Panc1 (cell line): ENCODE measurements at regions not wholly inside any gene's neighbourhood (a gene's known extent, or its start where the extent isn't known, plus 50 kb on each side); places are given as distances from the start of the nearest gene placed in this dataset.

Source experiments
- ATAC-seq: fragments of 200-7000 bp; cut with Tn5 transposase; 2 replicates; pipeline ENCODE4 v1.9.1; 2020; ENCODE audit warnings: mild to moderate bottlenecking, moderate library complexity
- BruUV-seq: library from RNA; stranded (reverse); fragments of 400-500 nt; replicated peaks from 2 replicates; lab custom pipeline; 2021; lab: Mats Ljungman, UMichigan
- CTCF ChIA-PET: fragments of 300-600 bp; sonication (Branson Sonifier 250); formaldehyde crosslinking; loops from one replicate; lab custom pipeline; 2022; ENCODE audit warnings: antibody characterized with exemption; lab: Charles Lee
- POLR2A ChIA-PET: fragments of 300-600 bp; sonication (Branson Sonifier 250); formaldehyde crosslinking; loops from one replicate; lab custom pipeline; 2022; ENCODE audit warnings: antibody characterized with exemption; lab: Charles Lee
- DNase-seq: peaks from one replicate; pipeline ENCODE4 v3.0.0-alpha.2; 2010; ENCODE audit warnings: low read depth, low spot score
- H3K27ac ChIP-seq: 2 replicates; pipeline ENCODE4 v1.5.1; 2011; ENCODE audit warnings: mild to moderate bottlenecking, low read length, inconsistent platforms
- H3K27me3 ChIP-seq: fragments of 200-500 bp; sonication (Bioruptor generic); 2 replicates; pipeline ENCODE4 v1.6.0; 2014; ENCODE audit warnings: low read length, inconsistent platforms; ENCODE audit not compliant: control insufficient read depth, insufficient read depth
- H3K36me3 ChIP-seq: fragments of 200-500 bp; sonication (Bioruptor generic); 2 replicates; pipeline ENCODE4 v1.5.1; 2014; ENCODE audit warnings: inconsistent platforms, mild to moderate bottlenecking, low read length, moderate library complexity; ENCODE audit not compliant: control insufficient read depth, insufficient read depth
- H3K4me1 ChIP-seq: 2 replicates; pipeline ENCODE4 v1.5.1; 2011; ENCODE audit warnings: inconsistent platforms, mild to moderate bottlenecking, low read length, moderate library complexity; ENCODE audit not compliant: control insufficient read depth, insufficient read depth
- H3K4me3 ChIP-seq, 2 experiments: 2 replicates each; pipeline ENCODE4 v1.5.1; 2011 to 2012; ENCODE audit warnings: low read depth in 2 of 2, low read length in 2 of 2, mild to moderate bottlenecking in 2 of 2, inconsistent platforms in 1 of 2, moderate library complexity in 1 of 2
- H3K9me3 ChIP-seq: fragments of 200-500 bp; sonication (Bioruptor generic); 2 replicates; pipeline ENCODE4 v1.5.1; 2014; ENCODE audit warnings: low read depth, mild to moderate bottlenecking, inconsistent platforms, low read length, moderate library complexity; ENCODE audit not compliant: control insufficient read depth, insufficient read depth
- CTCF ChIP-seq: fragments of 450-650 bp; IDR thresholded peaks from 2 replicates; pipeline ENCODE4 v1.5.1; 2017; ENCODE audit warnings: mild to moderate bottlenecking
- POLR2AphosphoS5 ChIP-seq: IDR thresholded peaks from 2 replicates; pipeline ENCODE4 v1.6.1; 2012; ENCODE audit warnings: mild to moderate bottlenecking, low read depth, low read length, moderate library complexity
- REST ChIP-seq, 2 experiments: IDR thresholded peaks; 2 replicates each; pipeline ENCODE4 v1.6.1; 2011 to 2012; ENCODE audit warnings: low read depth in 2 of 2, control low read depth in 1 of 2, low read length in 1 of 2, mild to moderate bottlenecking in 1 of 2, moderate library complexity in 1 of 2; ENCODE audit not compliant: insufficient read depth in 1 of 2
- SIN3A ChIP-seq: IDR thresholded peaks from 2 replicates; pipeline ENCODE4 v1.6.1; 2012; ENCODE audit warnings: low read depth, mild to moderate bottlenecking, low read length, moderate library complexity, borderline replicate concordance; ENCODE audit not compliant: insufficient read depth
- TCF7L2 ChIP-seq: IDR thresholded peaks from 2 replicates; pipeline ENCODE4 v1.6.1; 2011; ENCODE audit warnings: mild to moderate bottlenecking, low read depth, low read length, inconsistent platforms
- in situ Hi-C: cut with HindIII; loops from 2 replicates; pipeline ENCODE4 v1.10.0; 2016; ENCODE audit warnings: low sequenced_read_pairs, low pct_unique_long_range_greater_than_20kb
- intact Hi-C: fragments of 100-400 bp; cut with micrococcal nuclease; formaldehyde crosslinking; loops from one replicate; pipeline ENCODE4 v1.10.0; 2022; ENCODE audit not compliant: unreplicated experiment

- Histone ChIP-seq H3K4me1 (no peaks in the 10 kb centered on the region), H3K27me3 (no peaks in the 10 kb centered on the region), H3K9me3 (no peaks in the 10 kb centered on the region), H3K36me3 (no peaks in the 10 kb centered on the region), H3K27ac (no peak overlapping the region), H3K4me3 (no peak overlapping the region)
- ATAC-seq (no peak), DNase-seq (no peak)
- POLR2A ChIA-PET = no interaction called here
- TF ChIP-seq CTCF (no peak), SIN3A (no peak), TCF7L2 (no peak), POLR2AphosphoS5 (no peak), REST (IDR thresholded peaks at IDR 0.05; ENCODE audit: insufficient read depth in 1 of 2, low read depth in 2 of 2, low read length in 1 of 2) (no peak)
- intact Hi-C loops (no loop called here), in situ Hi-C loops (no loop called here)
- no TSS peak for BruUV-seq
- CTCF ChIA-PET = no interaction called here
Measured at GRCh38 chr14:95394297-95395097, 74.8 kb upstream of the CLMN start.

- in situ Hi-C loops = no loop called here
- Histone ChIP-seq H3K4me1 (no peaks in the 10 kb centered on the region), H3K4me3 (no peak overlapping the region), H3K27ac (no peak overlapping the region), H3K36me3 (no peaks in the 10 kb centered on the region), H3K27me3 (no peaks in the 10 kb centered on the region), H3K9me3 (no peaks in the 10 kb centered on the region)
- CTCF ChIA-PET = no interaction called here
- POLR2A ChIA-PET = no interaction called here
- TF ChIP-seq POLR2AphosphoS5 (no peak), SIN3A (no peak), CTCF (no peak), REST (IDR thresholded peaks at IDR 0.05; ENCODE audit: insufficient read depth in 1 of 2, low read depth in 2 of 2, low read length in 1 of 2) (no peak), TCF7L2 (no peak)
- intact Hi-C loops = no loop called here
- ATAC-seq (no peak), DNase-seq (no peak)
- no TSS peak for BruUV-seq
Measured at GRCh38 chr14:95392841-95393240, 73.1 kb upstream of the CLMN start.
